ENCODE measurements at regions not wholly inside any gene's neighbourhood (a gene's known extent, or its start where the extent isn't known, plus 50 kb on each side); places are given as distances from the start of the nearest gene placed in this dataset.

DNA sequence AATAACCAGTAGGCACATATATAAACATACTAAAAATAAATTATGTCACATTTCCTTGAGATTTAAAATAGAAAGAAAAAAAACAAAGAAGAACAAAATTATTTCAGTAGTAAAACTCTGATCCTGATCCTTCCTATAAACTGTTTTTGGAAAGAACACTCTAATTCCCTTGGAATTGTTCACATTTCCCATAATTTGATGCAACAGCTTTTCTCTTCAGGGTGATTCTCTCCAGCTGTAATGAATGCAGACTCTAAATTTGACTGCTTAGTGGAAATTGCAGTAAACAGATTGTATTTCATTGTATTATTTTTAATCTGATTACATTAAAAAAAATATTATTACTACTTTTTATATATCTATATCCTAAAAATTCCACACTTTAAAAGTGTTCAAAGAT lies 70.2 kb upstream of the ABI3BP start:
- Histone ChIP-seq H4K8ac (ENCODE audit: low read depth in 2 of 2, low read length in 2 of 2) (no peak overlapping the region), H3K27ac (ENCODE audit: insufficient read depth, low read length) (no peak overlapping the region), H3K4me1 (ENCODE audit: control insufficient read depth, insufficient read depth, low read length) (peaks cover 8% of the 10 kb centered on the region), H3K27me3 (ENCODE audit: control insufficient read depth, insufficient read depth, low read length) (no peaks in the 10 kb centered on the region), H4K5ac (ENCODE audit: low read depth, low read length) (no peak overlapping the region), H3K36me3 (ENCODE audit: control insufficient read depth, insufficient read depth, low read length) (no peaks in the 10 kb centered on the region), H4K20me1 (ENCODE audit: insufficient read depth, low read length) (no peaks in the 10 kb centered on the region), H2BK5ac (ENCODE audit: low read depth, low read length, poor library complexity, severe bottlenecking) (no peak overlapping the region), H2AK9ac (replicated peaks; ENCODE audit: low read depth, low read length, poor library complexity) (no peak overlapping the region), H4K91ac (ENCODE audit: insufficient read depth, low read depth, low read length) (no peak overlapping the region), H3K14ac (replicated peaks; ENCODE audit: low read depth, low read length) (no peak overlapping the region), H2AFZ (replicated peaks; ENCODE audit: low read length, poor library complexity) (no peak overlapping the region), H2BK20ac (ENCODE audit: low read depth, low read length) (no peak overlapping the region), H3K56ac (ENCODE audit: extremely low read depth, insufficient read depth, low read length) (no peak overlapping the region), H2BK15ac (ENCODE audit: low read depth, low read length) (no peak overlapping the region), H3K79me1 (ENCODE audit: low read depth in 1 of 2, low read length in 2 of 2) (no peaks in the 10 kb centered on the region), H2BK120ac (ENCODE audit: low read depth, low read length) (no peak overlapping the region), H3K18ac (ENCODE audit: low read depth, low read length) (no peak overlapping the region), H3K9me3 (ENCODE audit: control insufficient read depth, insufficient read depth, low read length) (no peaks in the 10 kb centered on the region; the same call in 1 of the 2 replicates), H3K9me1 (ENCODE audit: insufficient read depth, low read length) (no peaks in the 10 kb centered on the region; the same call in 1 of the 2 replicates), H3K4me3 (ENCODE audit: insufficient read depth, low read depth, low read length) (no peak overlapping the region), H3K23ac (ENCODE audit: low read depth, low read length) (no peak overlapping the region), H2AK5ac (ENCODE audit: low read depth, low read length) (no peak overlapping the region), H3K4me2 (ENCODE audit: low read depth, low read length) (no peak overlapping the region), H3K9ac (ENCODE audit: low read depth, low read length) (no peak overlapping the region), H3K4ac (ENCODE audit: low read depth, low read length) (no peak overlapping the region)
- BruUV-seq (replicated peaks): no TSS peak
- DNase-seq: no peak
- intact Hi-C loops (cut with micrococcal nuclease) (no loop called here), in situ Hi-C loops (cut with MboI; ENCODE audit: low sequenced_read_pairs) (no loop called here), dilution Hi-C loops (cut with HindIII; ENCODE audit: low sequenced_read_pairs, unreplicated experiment) (no loop called here)
- no peak for ATAC-seq (ENCODE audit: low read depth)
- ChIA-PET POLR2A (ENCODE audit: unreplicated experiment) (no interaction called here), CTCF (no interaction called here)
- TF ChIP-seq RCOR1 (IDR thresholded peaks at IDR 0.05; ENCODE audit: insufficient replicate concordance, low read length) (no peak), USF2 (IDR thresholded peaks at IDR 0.05; ENCODE audit: low read depth, low read length) (no peak)

Data from IMR-90 (cell line).